ENCODE measurements at regions not wholly inside any gene's neighbourhood (a gene's known extent, or its start where the extent isn't known, plus 50 kb on each side); places are given as distances from the start of the nearest gene placed in this dataset.
A peak's percentile ranks its signal among the peaks of the same experiment; 100 is the strongest.

GRCh38 chr12:116651089-116651488 lies 86.8 kb downstream of the SPRING1 start:
- no peak for DNase-seq (ENCODE audit: low spot score)

GRCh38 chr12:116650585-116651087 lies 87.2 kb downstream of the SPRING1 start:
- DNase-seq (ENCODE audit: low spot score) = no peak

GRCh38 chr12:116650062-116650461 lies 87.8 kb downstream of the SPRING1 start:
- DNase-seq (ENCODE audit: low spot score) = no peak

DNA sequence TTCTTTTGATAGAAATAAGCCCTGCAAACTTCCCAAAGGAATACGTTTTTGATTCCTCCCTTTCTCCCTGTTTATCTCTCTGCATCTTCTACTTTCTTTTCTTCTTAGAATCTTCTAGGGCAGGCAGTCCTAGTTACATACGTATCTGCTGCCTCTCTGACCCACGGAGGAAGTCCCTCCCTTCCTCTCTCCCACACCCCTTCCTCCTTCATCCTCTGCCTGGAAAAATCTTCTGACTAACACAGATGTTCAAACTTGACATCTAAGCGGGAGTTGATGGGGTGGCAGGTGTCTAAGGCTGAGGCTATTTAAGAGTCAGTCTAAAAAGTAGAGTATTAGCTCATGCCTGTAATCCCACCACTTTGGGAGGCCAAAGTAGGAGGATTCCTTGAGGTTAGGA lies 88.6 kb downstream of the MAP1LC3B2 start:
- DNase-seq (ENCODE audit: low spot score) = no peak

GRCh38 chr12:116646901-116647300 lies 87.7 kb downstream of the MAP1LC3B2 start:
- DNase-seq (ENCODE audit: low spot score) = no peak

- no peak for DNase-seq (ENCODE audit: low spot score)
Measured at GRCh38 chr12:116644806-116645205, 85.6 kb downstream of the MAP1LC3B2 start.

DNA sequence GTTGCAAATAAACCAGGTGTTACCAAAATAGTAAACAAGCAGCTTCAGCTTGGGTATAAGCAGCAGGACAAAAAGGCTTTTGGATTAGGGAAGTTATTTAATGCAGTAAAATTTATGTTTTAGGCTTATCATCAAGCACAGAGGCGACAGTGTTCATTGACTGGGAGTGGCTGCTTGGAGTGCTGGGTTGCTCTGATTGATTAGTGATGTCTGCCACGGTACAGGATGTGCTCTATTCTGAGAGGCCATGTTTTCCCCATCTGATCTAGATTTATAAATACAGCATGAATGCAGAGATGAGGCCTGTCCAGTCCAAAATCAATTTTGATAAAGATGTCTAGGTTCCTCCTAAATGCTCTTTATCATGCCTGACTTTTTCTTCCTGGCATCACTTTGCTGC lies 83.5 kb downstream of the MAP1LC3B2 start:
- no peak for DNase-seq (ENCODE audit: low spot score)

- DNase-seq (ENCODE audit: low spot score) = peak; percentile 35
Measured at GRCh38 chr12:116642106-116642505, 82.9 kb downstream of the MAP1LC3B2 start.

DNA sequence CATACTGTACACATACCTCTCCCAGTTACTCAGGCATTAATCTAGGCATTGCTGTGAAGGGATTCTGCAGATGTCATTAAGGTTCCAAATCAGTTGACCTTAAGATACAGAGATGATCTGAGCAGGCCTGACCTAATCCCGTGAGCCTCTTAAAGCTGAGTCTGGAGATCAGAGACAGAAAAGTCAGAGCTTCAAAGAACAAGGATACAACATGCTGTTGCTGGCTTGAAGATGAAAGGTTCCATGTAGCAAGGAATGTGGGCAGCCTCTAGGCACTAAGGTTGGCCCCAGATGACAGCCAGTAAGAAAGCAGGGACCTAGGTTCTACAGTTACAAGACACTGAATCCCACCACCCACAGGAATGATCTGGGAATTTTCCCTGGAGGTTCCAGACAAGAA lies 81.1 kb downstream of the MAP1LC3B2 start:
- DNase-seq (ENCODE audit: low spot score) = no peak

GRCh38 chr12:116639765-116640164 lies 80.6 kb downstream of the MAP1LC3B2 start:
- DNase-seq (ENCODE audit: low spot score) = no peak

DNA sequence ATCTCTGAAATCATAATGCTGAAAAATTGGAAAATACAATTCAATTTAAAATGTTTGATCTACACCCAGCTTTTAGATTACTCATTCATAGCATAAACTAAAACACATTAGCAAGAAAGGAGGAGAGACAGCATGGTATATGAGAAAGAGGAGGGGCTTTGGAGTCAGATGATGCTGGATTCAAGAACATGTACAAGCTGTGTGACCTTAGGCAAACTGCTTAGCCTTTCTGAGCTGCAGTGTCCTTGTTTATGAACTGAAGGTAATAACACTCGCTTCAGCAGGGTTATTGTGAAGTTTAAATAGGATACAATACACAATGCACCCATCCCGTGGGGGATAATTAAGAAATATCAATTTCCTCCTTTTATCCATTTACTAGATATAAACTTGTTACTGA lies 79.2 kb downstream of the MAP1LC3B2 start:
- no peak for DNase-seq (ENCODE audit: low spot score)

GRCh38 chr12:116637589-116638150 lies 78.5 kb downstream of the MAP1LC3B2 start:
- no peak for DNase-seq (ENCODE audit: low spot score)

GRCh38 chr12:116636608-116637519 lies 77.7 kb downstream of the MAP1LC3B2 start:
- DNase-seq (ENCODE audit: low spot score) = no peak

GRCh38 chr12:116635487-116635886 lies 76.3 kb downstream of the MAP1LC3B2 start:
- no peak for DNase-seq (ENCODE audit: low spot score)

DNA sequence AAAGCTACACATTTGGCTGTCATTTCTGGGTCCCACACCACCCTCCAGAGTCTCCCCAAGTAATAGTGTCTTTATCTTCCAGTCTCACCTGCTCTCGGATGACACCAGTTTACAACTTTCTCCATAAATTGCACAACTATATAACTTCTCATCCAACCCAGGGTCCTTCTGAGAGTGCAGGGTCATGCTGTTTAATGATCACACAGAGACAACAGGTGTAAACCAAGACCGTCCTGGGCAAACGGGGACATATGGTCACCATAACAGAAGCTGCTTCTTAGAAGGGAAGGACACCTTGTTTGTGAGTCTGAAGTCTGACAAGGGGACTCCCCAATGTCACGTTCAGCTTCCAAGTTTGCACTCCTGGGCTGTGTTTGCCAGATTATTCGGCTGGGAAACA lies 74.3 kb downstream of the MAP1LC3B2 start:
- no peak for DNase-seq (ENCODE audit: low spot score)

DNA sequence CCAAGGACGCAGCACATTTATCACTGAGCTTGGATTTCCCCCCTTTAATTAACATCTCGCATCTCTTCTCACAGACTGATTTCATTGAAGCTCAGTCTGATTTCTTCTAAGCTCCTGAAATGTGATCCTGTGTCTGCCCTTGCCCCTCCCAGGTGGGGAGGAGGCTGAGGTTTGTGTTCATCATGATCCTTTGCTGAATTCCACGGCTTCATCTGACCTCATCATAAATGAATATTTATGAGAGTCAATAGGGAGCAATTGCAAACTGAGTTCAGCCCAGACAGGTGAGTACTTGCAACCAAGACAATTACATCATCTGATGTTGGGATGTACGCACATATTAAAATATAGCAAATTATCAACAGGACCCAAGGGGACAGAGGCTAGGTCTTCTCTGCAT lies 72.4 kb downstream of the MAP1LC3B2 start:
- DNase-seq (ENCODE audit: low spot score) = no peak

- no peak for DNase-seq (ENCODE audit: low spot score)
Measured at GRCh38 chr12:116630762-116631161, 71.6 kb downstream of the MAP1LC3B2 start.

GRCh38 chr12:116629480-116629879 lies 70.3 kb downstream of the MAP1LC3B2 start:
- no peak for DNase-seq (ENCODE audit: low spot score)

GRCh38 chr12:116628989-116629388 lies 69.8 kb downstream of the MAP1LC3B2 start:
- DNase-seq (ENCODE audit: low spot score) = no peak

GRCh38 chr12:116628450-116628793 lies 69.2 kb downstream of the MAP1LC3B2 start:
- DNase-seq (ENCODE audit: low spot score) = no peak

Measured in AG20443 (cell line).